Anterior cingulate cortex (tissue), 58 donors: ENCODE measurements at regions not wholly inside any gene's neighbourhood (a gene's known extent, or its start where the extent isn't known, plus 50 kb on each side); places are given as distances from the start of the nearest gene placed in this dataset.

ENCODE experiments used
- DNase-seq, 58 donors: peaks; one replicate each; lab custom pipeline; 2025; lab: John Stamatoyannopoulos, UW

DNA sequence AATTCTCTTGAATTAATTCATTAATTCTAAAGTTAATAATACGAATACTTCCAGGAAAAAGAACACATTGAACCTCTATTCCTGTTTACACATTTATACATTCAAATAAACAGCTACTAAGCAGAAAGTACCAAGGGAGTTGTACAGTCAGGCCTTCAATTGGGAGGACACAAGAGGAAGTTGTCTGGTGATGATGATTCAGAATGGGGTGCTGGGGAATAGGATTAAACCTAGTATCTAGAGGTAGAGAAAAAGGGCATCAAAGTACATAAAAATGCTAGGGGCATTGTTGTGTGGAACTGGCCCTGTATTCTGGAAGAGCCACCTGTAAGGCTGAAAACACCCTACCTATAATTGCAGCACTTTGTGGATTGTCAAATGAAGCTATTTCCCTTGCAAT, 71.7 kb upstream of the MROH9 start:
- no peak for DNase-seq

DNA sequence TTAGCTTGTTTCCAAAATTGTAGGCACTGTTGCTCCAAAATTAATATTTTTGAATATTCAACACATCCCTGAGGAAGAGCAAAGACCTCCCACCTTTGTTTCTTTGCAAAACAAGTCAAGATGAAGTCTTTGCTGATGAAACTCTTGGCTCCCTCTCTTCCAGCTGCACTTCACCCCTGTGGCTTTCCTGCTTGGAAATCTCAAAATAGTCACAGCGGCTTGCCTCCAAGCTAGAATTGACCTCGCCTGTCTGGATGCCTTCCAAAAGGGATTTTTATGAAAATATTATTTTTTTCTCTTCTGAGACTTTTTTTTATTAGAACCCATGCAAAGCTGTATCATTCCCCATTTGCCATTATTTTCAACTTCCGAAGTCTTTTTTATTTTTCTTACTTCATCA, 71.1 kb upstream of the MROH9 start:
- no peak for DNase-seq

DNA sequence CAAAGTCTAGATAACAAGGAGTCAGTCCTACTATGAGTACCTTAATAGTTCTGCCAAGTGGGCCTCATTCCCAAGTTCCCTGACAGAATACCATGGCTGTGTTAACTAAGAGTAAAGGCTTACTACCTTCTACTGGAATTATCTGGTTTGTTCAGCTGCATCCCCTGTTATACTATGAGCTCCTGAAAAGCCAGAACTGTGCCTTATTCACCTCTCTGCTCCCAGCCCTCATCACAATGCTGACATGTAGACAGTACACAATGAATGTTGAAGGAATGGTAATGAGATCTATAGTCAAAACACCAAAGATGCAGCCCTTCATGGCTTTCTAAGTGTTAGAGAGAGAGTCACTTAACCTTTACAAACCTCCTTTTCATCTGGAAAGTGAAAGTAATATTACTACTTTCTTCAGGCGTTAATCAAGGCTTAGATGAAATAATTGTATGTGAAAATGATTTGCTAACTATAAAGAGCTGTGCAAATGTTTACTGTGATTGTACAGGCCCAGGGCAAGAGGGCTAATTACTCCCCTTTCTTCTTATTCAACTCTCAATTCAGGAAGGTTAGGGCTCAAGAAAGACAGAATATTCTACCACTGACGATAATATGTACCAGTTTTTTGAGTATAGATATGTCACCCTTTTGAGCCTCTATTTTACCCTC, 70.3 kb upstream of the MROH9 start:
- no peak for DNase-seq

DNA sequence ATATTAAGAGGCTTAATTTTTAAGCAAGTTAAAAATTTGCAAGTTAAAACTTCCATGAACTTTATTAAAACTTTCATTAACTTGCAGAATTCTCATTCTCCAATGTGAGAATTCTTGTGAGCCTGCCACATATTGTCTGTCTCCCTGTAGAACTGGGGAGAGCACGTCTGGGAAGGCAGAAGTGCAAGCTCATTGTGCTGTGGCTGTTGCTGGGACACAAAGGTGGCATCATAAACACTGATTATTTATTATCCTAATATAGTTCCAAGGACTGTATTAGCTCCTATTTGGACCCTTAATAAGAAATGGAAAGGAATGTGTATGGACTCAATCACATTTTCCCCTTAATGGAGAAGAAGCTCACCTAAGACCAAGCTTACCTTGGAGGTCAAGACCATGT, 68.7 kb upstream of the MROH9 start:
- no peak for DNase-seq

DNA sequence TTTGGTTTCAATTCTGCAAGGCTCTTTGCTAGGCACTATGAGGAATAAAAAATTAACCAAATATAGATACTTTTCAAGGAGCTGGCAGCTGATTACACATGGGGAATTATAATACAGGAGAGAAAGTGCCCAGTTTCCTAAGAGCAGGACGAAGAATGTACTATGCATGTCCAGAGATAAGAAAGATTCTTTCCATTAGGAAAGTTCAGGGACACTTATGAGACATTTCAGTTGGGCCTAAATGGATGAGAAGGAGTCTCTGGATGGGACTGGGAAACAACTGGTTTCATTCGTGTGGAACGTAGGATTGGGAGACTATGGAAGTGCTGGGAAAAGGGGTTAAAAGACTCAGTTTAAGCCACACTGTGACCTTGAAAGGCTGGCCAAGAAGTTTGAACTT, 63.5 kb upstream of the MROH9 start:
- DNase-seq = no peak

DNA sequence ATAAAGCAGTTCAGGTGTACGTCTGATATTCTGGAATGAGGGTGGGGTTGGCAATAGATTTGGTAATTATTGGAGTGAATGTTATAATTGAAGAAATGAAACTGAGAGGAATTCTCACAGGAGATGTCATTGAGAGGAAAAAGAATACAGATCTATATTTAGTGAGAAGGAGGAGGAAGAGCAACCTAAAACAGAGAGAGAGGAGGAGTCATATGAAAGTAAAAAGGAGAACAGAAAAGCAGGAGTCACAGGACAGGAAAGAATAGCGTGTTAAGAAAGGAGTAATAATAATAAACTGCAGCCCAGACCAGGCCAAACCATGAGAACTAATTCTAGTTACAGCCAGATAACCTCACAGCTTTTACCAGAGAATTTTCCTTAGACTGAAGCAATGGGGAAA, 62.7 kb upstream of the MROH9 start:
- DNase-seq = no peak

DNA sequence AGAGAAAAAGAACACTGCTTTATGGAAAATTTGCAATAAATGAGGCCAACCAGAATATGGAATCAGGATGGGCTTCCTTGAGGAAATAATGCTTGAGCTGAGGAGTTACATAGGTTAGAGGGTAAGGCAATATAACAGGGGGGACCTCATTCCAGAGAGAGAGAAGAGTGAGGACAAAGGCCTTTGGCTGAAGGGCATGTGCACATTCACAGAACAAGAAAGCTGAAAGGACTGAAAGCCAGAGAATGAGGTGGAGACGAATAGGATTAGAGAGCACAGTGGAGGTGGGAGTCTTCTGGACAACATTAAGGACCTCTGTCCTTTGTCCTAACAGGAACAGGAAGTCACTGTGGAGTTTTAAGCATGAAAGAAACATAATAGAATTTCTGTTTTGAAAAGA, 60.7 kb upstream of the MROH9 start:
- no peak for DNase-seq

DNA sequence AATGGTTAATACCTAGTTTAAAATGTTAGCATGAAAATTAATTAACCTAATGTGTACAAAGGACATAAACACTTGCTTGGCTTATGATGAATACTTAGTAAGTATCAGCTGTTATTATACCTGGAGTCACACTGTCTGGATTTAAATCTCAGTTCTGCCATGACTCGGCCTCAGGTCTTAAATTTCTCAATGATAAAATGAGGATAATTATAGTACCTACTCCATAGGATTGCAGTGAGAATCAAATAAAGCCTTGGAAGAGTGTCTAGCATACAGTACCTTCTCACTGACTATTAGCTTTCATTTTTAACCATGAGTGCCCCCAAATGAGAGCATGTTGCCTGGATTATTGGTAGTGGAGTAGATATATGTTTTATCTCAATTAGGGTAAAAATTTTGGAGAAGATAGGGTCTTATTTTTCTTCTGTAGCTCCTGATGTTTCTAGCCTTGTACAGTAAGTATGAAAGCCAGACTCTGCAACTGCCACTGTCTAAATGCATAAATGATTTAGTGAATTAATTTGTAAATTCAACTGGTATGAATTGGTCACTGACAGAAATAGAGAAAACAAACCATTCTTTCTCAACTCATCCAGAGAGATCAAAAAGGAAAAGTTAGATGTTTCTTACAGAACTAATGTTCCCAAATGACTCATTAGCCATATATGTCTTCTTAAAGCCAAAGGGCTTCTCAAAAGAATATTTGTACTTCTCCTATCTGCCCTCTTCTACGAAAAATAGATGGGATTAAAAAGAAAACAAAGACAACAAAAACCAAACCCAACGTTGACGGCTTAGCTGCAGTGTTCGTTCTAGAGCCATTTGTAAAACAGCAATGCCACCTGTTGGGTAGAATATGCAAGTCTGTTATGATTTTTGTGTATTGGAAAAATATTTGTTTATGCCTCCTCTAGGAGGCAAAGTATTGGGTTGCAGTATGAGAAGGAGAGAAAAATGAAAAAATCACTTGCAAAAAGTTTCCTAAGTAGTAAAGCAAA, 53.8 kb upstream of the MROH9 start:
- peak in 7 of 58 donors; percentile 0 to 37 (median 2) for DNase-seq
